ENCODE measurements at regions not wholly inside any gene's neighbourhood (a gene's known extent, or its start where the extent isn't known, plus 50 kb on each side); places are given as distances from the start of the nearest gene placed in this dataset.

GRCh38 chr6:112457886-112458285 is 110.8 kb downstream of the RFPL4B start:
- DNase-seq (no peak), ATAC-seq (ENCODE audit: low FRiP score in 2 of 2) (no peak)
- H3K27me3 ChIP-seq, result no peaks in the 10 kb centered on the region
- H3K4me1 ChIP-seq, result no peaks in the 10 kb centered on the region
- no peak overlapping the region for H3K27ac ChIP-seq
- no peaks in the 10 kb centered on the region for H3K9me3 ChIP-seq
- WGBS, 2 donors, result 79 to 82% methylated on average over 1 of the region's 1 CpG
- H3K4me3 ChIP-seq, result no peak overlapping the region
- H3K36me3 ChIP-seq, result no peaks in the 10 kb centered on the region
- TF ChIP-seq POLR2A (IDR thresholded peaks at IDR 0.05) (no peak), POLR2AphosphoS5 (IDR thresholded peaks at IDR 0.05) (no peak), EP300 (IDR thresholded peaks at IDR 0.05) (no peak), CTCF (IDR thresholded peaks at IDR 0.05) (no peak)

- no peak for TF ChIP-seq CTCF (IDR thresholded peaks at IDR 0.05)
- TF ChIP-seq POLR2A (IDR thresholded peaks at IDR 0.05), result no peak
- no peak for TF ChIP-seq POLR2AphosphoS5 (IDR thresholded peaks at IDR 0.05)
- no peak for TF ChIP-seq EP300 (IDR thresholded peaks at IDR 0.05)
- Histone ChIP-seq H3K9me3 (no peaks in the 10 kb centered on the region), H3K27ac (no peak overlapping the region), H3K27me3 (no peaks in the 10 kb centered on the region), H3K36me3 (no peaks in the 10 kb centered on the region), H3K4me3 (no peak overlapping the region), H3K4me1 (no peaks in the 10 kb centered on the region)
- 53 to 55% methylated on average over 2 of the region's 2 CpGs for WGBS, 2 donors
- ATAC-seq (ENCODE audit: low FRiP score in 2 of 2) (no peak), DNase-seq (no peak)
Observed at GRCh38 chr6:112459758-112460304, 112.7 kb downstream of the RFPL4B start.

- H3K27me3 ChIP-seq, result no peaks in the 10 kb centered on the region
- H3K4me3 ChIP-seq, result no peak overlapping the region
- TF ChIP-seq POLR2A (IDR thresholded peaks at IDR 0.05) (no peak), EP300 (IDR thresholded peaks at IDR 0.05) (no peak)
- no peak overlapping the region for H3K27ac ChIP-seq
- ATAC-seq (ENCODE audit: low FRiP score in 2 of 2), result no peak
- H3K36me3 ChIP-seq, result no peaks in the 10 kb centered on the region
- no peaks in the 10 kb centered on the region for H3K9me3 ChIP-seq
- H3K4me1 ChIP-seq, result no peaks in the 10 kb centered on the region
- no peak for DNase-seq
- WGBS, 2 donors, result 63% methylated on average over 8 of the region's 8 CpGs
Observed at GRCh38 chr6:112464901-112465665, 118.0 kb downstream of the RFPL4B start.

GRCh38 chr6:112466373-112467151 is 119.4 kb downstream of the RFPL4B start:
- no peak for TF ChIP-seq POLR2AphosphoS5 (IDR thresholded peaks at IDR 0.05)
- no peak for TF ChIP-seq CTCF (IDR thresholded peaks at IDR 0.05)
- TF ChIP-seq POLR2A (IDR thresholded peaks at IDR 0.05), result no peak
- TF ChIP-seq EP300 (IDR thresholded peaks at IDR 0.05), result no peak
- Histone ChIP-seq H3K27me3 (no peaks in the 10 kb centered on the region), H3K4me3 (no peak overlapping the region), H3K9me3 (no peaks in the 10 kb centered on the region), H3K4me1 (no peaks in the 10 kb centered on the region), H3K36me3 (no peaks in the 10 kb centered on the region), H3K27ac (no peak overlapping the region)
- 55 to 70% methylated on average over 1 of the region's 1 CpG for WGBS, 2 donors
- ATAC-seq (ENCODE audit: low FRiP score in 2 of 2), result no peak
- no peak for DNase-seq

GRCh38 chr6:112468359-112468758 is 121.2 kb downstream of the RFPL4B start:
- no peaks in the 10 kb centered on the region for H3K36me3 ChIP-seq
- no peaks in the 10 kb centered on the region for H3K27me3 ChIP-seq
- no peak for DNase-seq
- H3K27ac ChIP-seq, result no peak overlapping the region
- no peaks in the 10 kb centered on the region for H3K4me1 ChIP-seq
- TF ChIP-seq POLR2A (IDR thresholded peaks at IDR 0.05), result no peak
- no peak for TF ChIP-seq POLR2AphosphoS5 (IDR thresholded peaks at IDR 0.05)
- no peak for TF ChIP-seq CTCF (IDR thresholded peaks at IDR 0.05)
- no peak for TF ChIP-seq EP300 (IDR thresholded peaks at IDR 0.05)
- WGBS, 2 donors, result 40 to 42% methylated on average over 3 of the region's 3 CpGs
- no peak for ATAC-seq (ENCODE audit: low FRiP score in 2 of 2)
- no peak overlapping the region for H3K4me3 ChIP-seq
- no peaks in the 10 kb centered on the region for H3K9me3 ChIP-seq
